GM21447 (cell line): ENCODE measurements at regions not wholly inside any gene's neighbourhood (a gene's known extent, or its start where the extent isn't known, plus 50 kb on each side); places are given as distances from the start of the nearest gene placed in this dataset.

ENCODE experiments used
- ATAC-seq: cut with Tn5 transposase; IDR thresholded peaks from one replicate; pipeline ENCODE4 v1.9.1; 2021; ENCODE audit not compliant: unreplicated experiment

DNA sequence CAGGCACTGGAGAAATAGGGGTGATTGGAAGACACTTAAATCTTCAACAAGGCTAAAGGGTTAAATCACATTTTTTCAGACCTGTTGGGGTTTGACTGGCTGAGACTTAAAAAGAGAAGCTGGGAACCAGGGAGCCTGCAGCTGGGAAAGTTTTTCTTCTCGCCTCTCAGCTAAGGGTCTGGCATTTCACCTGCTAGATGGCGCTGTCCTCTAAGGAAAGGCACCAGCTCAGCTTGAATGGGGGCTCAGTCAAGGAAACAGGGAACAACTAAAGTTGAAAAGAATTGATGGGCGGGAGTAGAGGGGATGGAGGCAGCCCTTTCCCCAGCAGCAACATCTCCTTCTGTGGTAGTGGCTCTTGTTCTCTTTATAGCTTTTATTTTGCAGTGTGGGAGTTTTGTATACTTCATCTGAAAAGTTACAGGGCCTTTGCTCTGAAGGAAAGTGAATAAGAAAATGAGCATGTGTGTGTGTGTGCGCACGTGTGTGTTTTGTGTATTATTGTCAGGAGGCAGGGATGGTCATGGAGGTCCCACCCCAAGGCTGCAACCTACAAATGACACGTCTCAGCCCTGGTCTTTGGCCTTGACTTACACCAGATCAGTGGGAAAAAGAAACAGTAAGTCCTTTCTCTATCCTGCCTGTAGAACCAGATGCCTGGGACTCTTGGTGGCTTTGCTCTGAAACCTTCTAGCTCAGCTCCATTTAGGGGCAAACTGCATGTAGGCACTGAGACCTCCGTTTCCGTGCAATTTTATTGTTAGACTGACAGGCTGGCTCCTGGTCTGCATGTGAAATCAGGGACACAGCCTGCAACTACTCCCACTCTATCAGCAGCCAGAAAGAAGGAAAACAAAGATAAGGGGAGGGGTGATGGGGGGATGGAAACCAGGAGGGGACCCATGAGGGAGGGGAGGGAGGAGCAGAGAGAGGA is 316.2 kb upstream of the CLINT1 start:
- ATAC-seq, result peak; percentile 57

DNA sequence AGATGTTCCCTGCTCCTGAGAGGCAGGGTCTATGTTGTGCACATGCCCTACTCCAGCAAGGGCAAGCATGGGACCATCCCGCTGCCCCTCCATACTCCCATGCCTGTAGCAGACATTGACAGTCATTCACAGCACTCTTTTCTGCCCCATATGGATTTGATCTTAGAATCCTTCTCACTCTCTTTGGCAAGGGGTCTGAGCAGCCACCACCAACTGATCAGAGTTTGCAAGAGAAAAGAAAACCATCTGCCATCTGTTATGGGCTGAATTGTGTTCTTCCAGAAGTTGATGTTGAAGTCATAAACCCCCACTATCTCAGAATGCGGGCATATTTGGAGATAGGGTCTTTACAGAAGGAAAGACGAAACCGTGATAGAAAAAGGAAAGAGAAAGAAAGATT is 315.1 kb upstream of the CLINT1 start:
- no peak for ATAC-seq

DNA sequence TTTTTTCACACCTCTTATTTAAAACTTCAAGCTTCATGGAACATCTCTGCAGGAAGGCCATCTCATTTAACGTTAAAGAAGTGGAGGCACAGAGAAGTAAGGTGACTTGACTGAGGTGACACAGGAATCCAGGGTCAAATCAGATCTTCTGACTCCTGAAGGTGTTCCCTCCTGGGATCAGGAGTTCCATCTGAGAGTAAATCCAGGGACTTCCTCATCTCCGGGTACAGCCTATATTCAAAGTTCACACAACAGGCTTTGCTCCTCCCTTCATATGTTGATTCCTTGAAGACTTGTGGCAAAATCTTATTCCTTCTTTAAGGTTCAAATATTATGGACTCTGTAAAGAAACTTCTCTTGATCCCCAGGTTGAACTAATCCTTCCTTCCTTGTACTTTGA is 313.1 kb upstream of the CLINT1 start:
- ATAC-seq, result no peak

DNA sequence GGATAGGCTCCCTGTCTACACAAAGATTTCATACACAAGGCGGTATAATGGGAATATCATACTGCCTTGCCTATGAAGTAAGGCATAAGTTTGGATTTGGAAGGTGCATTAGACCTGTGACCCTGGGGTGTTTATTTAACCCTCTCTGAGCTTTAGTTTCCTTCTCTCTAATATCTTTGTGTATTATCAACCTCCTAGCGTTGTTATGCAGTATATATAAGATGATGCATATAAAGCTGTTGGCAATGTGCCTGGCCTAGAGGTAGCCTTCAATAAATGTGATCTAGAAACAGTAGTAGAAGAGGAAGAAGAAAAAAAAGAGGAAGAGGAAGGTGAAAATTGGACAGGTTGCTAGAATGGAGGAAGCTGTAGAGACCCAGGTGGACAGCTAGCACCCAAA is 311.6 kb upstream of the CLINT1 start:
- ATAC-seq, result no peak

DNA sequence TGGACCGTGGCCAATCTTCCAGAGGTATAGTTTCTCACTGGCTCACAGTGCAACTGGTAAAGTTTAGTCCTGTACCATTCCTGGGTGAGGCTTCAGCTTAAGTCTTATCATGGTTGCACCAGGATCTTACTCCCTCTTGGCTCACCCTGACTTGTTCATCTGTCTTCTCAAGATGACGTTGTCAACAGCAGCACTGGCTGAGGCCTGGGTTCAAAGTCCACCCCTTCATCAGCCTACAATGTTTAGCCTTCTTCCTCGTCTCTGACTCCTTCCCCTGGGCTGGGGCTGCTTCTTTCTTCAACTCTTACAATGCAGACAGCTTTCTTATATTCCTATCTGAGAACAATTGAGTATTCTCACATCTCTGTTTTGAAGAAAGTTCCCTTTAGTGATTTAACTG is 311.1 kb upstream of the CLINT1 start:
- ATAC-seq, result no peak

DNA sequence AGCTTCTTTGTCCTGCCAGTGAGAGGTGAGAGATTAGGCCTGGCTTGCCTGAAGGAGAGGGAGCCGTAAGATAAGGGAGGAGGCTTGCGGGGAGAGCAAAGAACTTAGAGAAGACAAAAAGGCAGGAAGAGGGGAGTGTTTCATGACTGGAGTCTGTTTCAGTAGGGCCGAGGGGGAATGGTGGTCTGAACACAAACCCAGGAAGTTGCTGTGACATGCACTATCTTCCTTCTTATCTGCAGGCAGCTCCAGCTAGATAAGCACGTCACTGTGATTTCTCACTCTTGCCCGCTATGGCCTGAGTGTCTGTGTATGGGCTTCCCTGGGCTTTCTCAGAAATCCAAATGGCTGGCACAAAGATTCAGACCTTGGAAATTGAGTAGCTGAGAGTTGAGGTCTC is 307.5 kb upstream of the CLINT1 start:
- ATAC-seq, result no peak

DNA sequence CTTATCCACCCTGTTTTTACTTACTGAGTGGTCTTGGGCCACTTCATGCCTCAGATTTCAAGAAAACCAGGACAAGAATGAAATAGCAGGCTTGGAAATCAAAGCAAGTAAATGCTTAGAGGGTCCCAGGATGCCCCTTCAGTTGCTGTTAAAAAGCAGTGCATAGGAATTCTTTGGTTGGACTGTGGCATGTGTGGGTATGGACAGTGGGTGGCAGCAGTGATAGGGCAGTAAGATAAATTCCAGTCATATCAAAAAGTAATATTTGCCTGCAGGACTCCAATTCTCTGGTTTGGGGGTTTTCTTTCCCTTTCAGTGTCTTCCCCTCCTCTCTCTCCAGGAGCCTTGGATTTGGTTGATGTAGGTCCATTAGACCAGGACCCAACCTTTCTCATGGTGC is 306.7 kb upstream of the CLINT1 start:
- no peak for ATAC-seq

DNA sequence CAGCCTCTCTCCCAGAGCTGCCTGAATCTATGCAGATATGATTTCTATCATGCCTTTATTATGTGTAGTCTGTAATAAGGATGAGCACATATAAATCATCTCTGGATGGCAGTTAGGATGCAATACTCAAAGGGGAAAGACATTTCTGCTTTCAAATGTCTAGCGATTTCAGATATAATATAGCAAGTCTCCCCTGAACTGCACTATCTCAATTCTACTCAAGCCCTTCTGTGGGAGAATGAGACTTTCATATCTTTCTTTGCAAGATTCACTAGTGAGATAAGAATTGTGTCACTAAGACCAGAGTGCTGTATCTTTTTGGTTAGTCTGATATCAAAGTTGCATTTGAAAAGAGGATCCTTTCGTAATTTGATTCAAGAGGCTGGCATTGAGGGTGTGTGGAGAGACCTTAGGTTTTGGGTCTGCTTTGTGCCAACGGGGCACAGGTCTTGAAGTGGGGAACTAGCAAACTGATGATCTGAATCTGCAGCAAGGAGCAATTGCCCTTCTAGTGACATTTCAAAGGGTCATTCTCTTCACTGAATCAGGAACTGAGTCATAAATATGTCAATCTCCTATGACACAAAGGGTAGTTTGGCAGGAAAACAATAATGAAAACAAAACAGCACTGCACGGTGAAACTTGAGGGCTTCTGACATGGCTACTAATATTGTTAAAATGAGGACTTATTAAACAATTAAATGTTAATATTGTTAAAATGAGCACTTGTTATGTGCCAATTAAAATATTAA is 305.5 kb upstream of the CLINT1 start:
- no peak for ATAC-seq

DNA sequence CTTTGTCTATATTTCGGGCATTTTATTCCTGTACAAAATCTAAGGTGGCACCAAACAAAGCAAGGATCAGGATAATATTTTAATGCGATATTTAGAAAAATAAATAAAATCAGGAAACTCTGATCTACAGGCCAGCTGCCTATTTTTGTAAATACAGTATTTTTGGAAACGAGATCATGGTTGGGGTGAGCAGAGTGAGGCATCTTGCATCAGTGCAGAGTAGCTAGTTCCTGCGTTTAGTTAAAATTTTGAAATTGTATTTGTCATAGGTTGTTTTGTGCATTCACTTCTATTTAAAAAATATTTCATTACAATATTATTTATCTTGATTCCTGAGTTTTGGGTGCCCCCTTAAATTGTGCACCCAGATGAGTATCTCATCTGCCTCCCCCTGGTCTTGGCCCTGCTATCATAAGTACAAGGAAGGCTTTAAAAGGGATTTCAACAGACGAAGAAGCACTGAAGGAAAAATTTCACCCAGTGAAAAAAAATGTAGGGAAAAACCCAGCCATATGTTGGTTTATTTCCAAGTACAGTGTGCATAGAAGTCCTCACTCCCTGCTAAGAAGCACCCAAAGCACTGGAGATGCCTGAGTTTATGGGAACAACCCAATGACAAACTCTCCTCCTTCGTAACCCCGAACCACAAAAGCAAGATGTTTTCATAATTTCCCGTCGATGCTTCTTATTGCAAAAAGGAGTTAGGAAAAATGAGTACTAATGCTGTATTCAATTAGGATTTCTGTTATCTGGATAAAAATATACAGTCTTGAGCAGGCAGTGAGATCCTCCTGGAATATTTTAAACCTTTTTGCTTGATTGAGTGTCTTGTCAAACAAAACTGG is 304.7 kb upstream of the CLINT1 start:
- no peak for ATAC-seq

DNA sequence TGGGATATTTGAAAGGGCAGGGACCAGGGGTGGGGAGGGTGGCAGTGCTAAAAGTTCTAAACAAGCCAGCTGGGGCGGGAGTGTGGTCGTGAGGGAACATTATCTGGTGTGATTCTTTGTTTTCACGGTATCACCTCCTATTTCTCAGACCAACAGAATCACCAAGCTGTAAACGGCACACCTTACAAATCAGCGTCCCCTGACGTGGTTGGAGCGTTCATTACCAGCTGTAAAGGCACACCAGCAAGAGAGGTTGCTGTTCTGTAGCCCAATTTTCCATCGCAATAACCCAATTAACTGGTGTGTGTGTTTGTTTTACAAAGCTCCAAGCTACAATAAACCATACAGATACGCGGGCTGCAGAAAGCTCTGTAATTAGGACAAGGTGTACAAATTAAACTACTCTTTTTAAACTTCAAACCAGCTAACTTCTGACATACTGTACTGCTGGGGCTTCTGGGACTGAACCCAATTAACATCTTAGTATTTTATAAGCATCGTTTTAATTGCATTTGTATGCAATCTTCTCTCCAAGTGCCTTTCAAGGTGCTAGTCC is 303.6 kb upstream of the CLINT1 start:
- no peak for ATAC-seq

DNA sequence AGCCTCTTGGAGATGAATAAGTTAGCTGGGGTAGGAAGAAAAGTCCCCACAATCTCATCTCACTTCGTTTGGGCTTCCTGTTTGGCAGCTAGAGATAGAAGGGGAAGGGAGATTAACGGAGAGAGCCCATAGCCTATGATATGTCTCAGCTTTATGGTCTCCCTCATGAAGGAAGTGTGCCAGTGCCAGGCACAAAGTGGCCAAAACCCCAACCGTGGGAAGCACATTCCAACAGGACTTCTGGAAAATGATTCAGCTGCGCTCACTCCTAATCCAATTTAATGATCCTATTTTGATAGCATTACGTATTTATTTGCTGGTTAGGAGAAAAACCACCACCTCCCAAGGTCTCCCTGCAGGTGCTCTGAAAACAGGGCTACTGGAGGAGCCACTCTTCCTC is 303.1 kb upstream of the CLINT1 start:
- ATAC-seq, result no peak

DNA sequence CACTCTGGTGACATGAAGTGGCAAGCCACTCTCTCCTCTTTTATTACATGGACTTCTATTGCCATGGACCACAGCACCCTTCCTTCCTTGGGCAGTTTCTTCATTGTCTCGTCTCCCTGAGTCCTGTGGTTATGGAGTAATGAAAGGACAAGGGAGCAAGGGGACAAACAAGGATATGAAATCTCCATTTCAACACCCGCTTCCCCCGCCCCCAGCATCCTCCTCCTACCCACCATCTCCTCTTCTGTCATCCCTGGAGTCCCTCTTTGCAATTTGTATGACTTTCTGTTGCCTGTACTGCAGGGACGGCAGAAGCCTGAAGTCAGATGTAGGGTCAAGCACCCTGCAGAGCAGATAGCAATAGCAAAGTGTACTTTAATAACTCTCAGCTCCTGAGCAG is 300.7 kb upstream of the CLINT1 start:
- ATAC-seq, result no peak

DNA sequence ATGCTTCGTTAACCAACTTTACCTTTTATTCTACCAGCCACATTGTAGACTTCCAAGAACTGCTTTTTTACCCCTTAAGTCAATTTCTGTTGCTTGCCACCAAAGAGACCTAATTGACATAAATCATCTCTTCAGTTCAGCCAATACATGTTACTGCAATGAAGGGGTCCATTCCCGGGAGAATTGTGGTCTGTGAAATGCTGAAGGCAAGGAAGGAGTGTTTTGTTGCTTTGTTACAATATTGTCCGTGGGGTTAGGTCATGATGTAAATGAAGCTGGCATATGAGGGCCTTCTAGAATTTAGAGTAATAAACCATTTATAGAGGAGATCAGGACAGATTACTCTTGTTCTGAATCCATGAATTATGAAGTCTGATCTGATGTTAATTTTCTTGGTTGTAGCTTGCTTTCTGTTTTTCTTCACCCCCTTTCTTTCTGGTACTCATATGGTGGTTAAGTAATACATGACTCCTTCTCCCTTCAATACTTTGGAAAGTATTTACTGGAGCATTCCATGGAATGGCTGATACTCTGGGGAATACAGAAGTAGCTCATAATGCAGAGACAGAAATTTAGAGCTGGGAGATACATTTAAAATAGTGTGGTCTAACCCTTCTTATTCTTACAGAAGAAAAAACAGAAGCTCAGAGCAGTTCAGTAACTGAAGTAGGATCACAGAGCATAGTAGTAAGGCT is 297.0 kb upstream of the CLINT1 start:
- ATAC-seq, result no peak

DNA sequence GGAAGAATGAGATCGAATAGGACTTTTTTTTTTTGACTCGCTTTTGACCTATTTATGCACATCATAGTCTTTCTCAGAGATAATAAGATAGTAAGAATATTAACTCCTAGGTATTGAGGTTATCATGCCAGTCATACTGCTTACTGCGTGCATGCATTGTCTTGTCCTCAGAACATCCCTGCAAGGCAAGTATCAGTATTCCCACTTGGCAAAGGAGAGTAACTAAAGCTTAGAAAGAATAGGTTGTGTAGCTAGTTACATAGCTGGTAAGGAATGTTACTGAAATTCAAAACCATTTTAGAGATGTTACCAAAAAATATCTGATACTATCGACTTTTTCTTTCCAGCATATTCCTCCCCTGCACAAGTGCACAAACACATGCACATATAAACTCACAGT is 296.1 kb upstream of the CLINT1 start:
- ATAC-seq, result no peak

DNA sequence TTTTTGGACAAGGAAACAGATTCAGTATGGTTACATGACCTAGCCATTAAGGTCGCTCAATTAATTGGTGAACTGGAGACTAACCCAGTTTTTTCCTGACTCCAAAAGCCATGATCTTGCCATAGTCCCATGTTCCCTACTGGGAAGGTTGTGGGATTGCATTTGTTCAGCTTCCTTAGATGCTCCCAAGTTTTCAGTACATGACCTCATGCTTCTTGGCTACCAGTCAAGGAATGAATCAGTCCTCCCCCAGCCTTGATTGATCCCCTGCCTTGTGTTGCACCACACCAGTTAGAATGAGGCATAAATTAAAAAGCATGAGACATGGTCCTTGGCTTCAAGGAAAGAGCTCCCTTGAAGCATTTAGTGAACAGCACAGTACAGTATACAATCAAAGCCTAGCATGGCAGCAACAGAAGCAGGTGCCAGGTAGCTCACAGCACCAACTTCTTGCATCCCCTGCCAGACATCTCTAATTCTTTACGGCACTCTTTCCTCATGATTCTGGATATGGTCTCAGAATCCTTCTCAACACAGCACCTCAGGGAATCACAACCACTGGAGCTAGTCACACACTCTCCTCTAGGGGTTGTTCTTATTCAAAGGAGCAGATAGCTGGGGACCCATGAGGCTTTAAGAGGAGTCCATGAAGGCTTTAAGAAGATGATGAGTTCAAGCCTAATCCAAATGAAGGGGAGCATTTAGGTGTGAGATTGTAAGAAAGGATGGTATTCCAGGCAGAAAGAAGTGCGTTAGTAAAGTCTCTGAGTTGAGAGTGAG is 295.5 kb upstream of the CLINT1 start:
- ATAC-seq, result no peak

DNA sequence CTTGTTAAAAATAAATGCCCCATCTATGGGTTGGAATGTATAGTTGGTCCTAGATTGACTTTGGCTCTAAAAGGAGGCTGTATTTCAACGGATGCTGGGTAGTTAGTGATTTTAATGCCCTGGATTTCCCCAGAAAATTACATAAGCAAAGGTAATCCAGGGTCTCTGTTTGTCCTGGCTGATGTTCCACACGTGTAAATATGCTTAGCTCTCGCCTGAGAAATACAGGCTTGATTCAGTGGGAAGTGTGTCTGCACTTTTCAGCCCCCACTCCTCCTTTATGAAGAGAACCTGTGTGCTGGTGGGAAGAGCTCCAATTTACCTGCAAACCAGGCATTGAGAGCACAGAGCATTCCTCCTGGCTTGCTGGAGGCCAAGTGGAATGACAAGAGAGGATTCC is 294.6 kb upstream of the CLINT1 start:
- no peak for ATAC-seq

DNA sequence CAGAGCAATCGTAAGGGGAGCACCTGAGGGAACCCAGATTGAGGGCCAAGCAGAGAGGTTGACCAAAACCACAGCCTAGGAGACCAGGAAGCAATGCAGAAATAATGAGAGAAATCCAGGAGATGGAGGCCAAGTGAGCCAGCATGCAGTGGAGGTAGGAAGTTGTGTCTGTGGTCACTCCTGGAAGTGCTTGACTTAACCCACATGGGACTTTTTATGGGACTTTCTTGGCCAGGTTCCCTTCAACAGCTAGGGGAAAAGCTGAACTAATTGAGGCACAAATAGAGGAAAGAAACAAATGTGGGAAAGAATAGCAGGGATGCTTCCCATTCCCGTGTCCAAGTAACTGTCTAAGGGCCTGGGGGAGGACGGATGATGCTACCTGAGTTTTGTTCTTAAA is 293.2 kb upstream of the CLINT1 start:
- ATAC-seq, result no peak

DNA sequence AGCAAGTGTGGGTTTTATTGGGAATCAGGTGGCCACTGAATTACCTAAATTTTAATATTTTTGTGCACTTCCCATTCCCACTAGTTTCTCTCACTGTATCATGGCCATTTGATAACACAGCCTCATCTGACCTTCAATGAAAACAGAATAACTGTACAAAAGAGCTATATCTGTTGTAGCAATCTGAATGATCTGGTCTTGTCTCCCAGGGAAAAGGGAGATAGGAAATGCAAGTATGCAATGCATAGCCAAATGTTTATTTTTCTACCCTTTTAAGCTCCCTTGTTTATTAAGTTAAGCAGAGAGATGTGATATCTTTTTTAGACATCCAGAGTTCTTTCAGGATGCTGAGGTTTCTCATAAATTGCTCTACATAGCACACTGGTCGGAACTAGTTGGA is 288.3 kb upstream of the CLINT1 start:
- no peak for ATAC-seq

DNA sequence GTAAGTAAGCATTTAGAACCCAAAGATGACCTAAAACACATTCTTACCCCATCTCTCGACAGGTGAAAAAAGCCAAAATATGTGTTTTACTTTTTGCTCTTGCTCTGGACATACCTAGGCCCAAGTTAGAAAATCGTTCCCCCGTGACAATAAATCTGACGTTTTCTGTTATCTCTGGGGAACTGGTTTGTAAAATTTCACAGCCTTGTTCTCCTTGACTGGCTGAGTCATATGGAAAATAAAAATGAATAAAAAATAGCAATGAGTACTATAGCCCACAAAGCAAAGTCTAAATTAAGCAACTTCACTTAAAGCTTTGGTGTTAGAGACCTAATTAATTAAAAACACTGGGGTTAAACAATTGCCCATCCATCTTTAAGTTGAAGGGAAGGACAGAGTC is 286.9 kb upstream of the CLINT1 start:
- no peak for ATAC-seq

DNA sequence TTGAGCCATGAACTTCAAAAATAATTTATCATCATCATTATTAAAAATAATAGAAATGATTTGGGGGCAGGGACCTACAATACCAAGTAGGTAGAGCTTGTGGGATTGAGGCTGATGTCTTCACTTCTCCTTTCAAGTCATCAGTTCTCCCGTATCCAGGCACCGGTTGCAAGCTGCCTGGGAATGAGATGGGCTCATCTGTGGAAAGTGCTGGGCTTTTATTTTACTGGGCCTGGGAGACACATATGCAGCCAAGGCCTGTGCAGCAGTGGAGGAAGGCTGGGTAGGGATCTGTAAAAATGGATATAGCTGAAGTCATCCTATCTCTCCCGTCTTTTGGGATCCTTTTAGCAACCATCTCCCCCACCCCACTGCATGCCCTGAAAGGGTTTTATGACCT is 284.1 kb upstream of the CLINT1 start:
- ATAC-seq, result no peak
